NCI-H446 treated with DMSO at 0.1 percent for 48 hours (cell line): ENCODE measurements at regions not wholly inside any gene's neighbourhood (a gene's known extent, or its start where the extent isn't known, plus 50 kb on each side); places are given as distances from the start of the nearest gene placed in this dataset.
"Not testable (repeated sequence)": the region's sequence is repeated elsewhere in the genome, so short reads cannot be mapped to it uniquely, and the experiment has no call there.

Experiments
- DNase-seq: peaks from one replicate; lab custom pipeline; 2025; lab: John Stamatoyannopoulos, UW

DNA sequence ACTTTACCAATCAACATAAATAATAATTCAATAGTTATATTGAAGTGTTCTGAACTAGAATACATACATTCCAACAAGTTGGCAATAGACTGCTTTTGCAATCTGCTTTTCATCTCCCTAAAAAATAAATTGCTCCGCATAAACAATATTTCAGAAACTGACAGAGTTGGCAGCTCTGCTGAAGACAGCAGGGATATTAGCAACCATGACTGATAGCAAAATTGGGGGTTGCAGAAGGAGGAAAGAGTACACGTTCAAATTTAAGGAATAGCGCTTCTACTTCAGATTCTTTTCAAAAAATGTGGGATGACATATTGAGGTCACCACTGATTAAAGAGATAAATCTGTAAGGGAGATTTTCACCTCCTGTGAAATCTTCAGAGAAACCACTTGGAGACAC is 521.2 kb downstream of the DTWD2 start:
- DNase-seq, result no peak

- no peak for DNase-seq
These were observed 521.9 kb downstream of the DTWD2 start for GRCh38 chr5:118466418-118466817.

DNA sequence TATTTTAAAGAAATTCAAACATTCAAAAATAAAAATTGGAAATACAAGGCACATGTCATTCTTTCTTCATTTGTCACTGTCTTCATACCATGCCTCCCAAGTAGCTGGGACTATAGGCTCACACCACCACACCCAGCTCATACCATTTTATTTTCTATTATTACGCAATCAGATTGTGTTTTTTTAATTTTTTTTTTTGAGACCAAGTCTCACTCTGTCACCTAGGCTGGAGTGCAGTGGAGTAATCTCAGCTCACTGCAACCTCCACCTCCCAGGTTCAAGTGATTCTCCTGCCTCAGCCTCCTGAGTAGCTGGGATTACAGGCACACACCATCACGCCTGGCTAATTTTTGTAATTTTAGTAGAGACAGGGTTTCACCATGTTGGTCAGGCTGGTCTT is 526.1 kb downstream of the DTWD2 start:
- DNase-seq, result not testable (repeated sequence)

GRCh38 chr5:118461436-118461835 is 526.9 kb downstream of the DTWD2 start:
- no peak for DNase-seq

GRCh38 chr5:118459490-118459889 is 528.9 kb downstream of the DTWD2 start:
- no peak for DNase-seq

GRCh38 chr5:118456085-118456484 is 532.3 kb downstream of the DTWD2 start:
- DNase-seq, result no peak

GRCh38 chr5:118451697-118452247 is 536.6 kb downstream of the DTWD2 start:
- DNase-seq, result no peak

- DNase-seq, result no peak
These were observed 537.6 kb downstream of the DTWD2 start for GRCh38 chr5:118450554-118451332.

- no peak for DNase-seq
These were observed 541.0 kb downstream of the DTWD2 start for GRCh38 chr5:118447350-118447749.

DNA sequence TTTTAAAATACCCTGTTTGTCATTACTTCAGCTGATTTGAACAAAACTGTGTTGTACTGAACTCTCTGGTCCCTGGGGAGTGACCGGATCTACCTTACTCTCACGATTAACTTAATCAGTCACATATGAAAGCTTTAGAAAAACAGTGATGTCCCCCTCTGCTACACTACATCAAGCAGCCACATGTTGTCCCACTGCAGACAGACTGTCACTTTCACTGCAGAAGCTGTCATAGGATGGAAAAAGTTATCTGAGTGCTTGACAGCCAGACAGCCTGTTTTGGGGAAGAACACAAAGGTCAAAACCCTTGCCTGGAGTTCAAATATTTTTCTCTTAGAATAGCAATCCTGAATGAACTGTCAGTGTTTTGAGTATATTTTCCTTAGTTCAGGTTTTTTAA is 546.4 kb downstream of the DTWD2 start:
- DNase-seq, result no peak

DNA sequence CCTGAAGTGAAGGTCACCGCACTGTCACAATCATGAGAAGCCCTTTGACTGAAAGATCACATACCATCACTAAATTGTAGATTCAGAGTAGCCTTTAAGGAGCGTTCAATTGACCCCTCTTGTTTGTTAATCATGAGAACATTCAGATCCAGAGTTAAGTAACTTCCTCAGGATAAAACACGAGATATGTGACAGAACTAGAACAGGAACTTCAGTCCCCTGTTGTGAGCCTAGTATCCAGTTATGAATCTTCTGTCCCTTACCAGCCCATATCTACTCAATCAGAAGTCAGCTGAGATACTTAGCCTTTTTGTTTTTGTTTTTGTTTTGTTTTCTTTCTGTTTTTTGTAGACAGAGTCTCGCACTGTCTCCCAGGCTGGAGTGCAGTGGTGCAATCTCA is 547.3 kb downstream of the DTWD2 start:
- no peak for DNase-seq

GRCh38 chr5:118440496-118440895 is 547.9 kb downstream of the DTWD2 start:
- DNase-seq, result no peak

- no peak for DNase-seq
These were observed 548.5 kb downstream of the DTWD2 start for GRCh38 chr5:118439831-118440230.

- no peak for DNase-seq
These were observed 553.2 kb downstream of the DTWD2 start for GRCh38 chr5:118435131-118435530.

DNA sequence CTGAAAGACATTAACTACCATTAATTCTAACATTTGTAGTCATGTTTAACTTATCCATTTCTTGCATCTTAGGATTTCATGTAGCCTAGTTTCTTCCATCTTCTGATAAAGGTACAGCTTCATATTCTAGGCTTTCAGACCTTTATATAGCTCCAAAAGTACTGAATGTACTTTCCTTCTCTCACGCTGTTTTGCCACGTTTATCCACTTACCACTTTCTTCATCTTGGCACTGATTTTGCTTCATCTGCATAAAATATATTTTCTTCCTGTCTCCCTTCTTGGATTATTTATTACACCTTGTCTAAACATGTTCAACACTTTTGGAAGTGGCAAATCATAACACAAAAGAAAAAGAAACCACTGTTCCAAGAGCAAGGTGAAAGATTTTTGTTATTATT is 553.8 kb downstream of the DTWD2 start:
- DNase-seq, result no peak

GRCh38 chr5:118430076-118430475 is 558.3 kb downstream of the DTWD2 start:
- DNase-seq, result no peak

DNA sequence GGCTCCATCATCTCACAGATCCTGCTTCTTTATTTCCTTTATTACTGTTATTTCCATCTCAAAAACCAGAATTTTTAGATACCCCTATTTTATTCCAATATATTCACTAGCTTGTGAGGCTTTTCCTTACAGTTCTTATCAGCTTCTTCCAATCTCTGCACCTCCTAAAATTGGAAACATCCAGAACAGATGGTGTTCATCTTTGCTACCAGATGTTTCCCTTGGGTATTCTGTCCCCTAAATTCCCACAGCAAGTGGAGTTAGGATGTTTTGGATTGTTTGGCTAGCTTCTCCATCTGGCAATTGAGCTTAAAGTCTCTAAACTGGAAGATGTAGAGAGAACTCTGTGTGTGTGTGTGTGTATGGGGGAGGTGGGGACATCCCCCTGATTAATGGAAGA is 580.4 kb downstream of the DTWD2 start:
- no peak for DNase-seq

DNA sequence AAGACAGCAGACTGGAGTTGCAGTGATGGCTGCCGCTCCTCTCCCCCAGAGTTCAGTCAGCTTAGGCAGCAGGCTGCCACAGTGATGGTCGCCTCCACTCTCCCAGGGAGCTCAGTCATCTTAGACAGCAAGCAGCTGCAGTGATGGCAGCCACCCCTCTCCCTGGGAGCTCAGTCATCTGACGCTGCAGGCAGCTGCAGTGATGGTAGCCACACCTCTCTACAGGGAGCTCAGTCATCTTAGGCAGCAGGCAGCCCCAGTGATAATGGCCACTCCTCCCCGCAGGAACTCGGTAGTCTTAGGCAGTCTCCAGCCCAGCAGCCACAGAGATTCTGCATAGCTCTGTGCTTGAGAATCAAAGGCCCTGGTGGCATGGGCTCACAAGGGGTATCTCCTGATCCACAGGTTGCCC is 582.7 kb downstream of the DTWD2 start:
- DNase-seq, result no peak

DNA sequence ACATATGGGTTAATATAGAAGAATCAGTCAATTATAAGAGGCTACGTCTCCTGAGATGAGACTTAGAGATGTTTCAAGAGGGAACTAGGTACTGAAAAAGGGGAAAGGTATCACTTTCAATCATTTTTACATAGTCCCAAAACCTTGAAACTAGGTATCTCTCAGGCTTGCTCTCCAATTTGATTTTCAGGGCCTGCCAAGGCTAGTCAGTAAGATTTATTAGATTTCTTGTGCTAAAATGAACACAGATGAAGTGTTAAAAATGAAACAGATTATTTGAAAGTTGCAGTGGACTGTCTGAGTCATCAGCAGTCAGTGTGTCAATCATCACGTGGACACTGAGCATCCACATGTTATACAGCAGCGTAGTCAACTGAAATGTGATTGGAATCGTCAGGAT is 591.1 kb downstream of the DTWD2 start:
- no peak for DNase-seq

- DNase-seq, result peak; percentile 83
These were observed 595.9 kb downstream of the DTWD2 start for GRCh38 chr5:118392491-118392890.

DNA sequence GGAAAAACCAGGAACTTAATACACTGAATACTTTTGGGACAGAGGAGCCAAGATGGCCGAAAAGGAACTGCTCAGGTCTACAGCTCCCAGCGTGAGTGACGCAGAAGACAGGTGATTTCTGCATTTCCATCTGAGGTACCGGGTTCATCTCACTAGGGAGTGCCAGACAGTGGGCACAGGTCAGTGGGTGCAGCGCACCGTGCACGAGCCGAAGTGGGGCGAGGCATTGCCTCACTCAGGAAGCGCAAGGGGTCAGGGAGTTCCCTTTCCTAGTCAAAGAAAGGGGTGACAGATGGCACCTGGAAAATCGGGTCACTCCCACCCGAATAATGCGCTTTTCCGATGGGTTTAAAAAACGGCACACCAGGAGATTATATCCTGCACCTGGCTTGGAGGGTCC is 605.4 kb downstream of the DTWD2 start:
- not testable (repeated sequence) for DNase-seq

- DNase-seq, result peak; percentile 84
These were observed 608.9 kb downstream of the DTWD2 start for GRCh38 chr5:118379470-118379869.

DNA sequence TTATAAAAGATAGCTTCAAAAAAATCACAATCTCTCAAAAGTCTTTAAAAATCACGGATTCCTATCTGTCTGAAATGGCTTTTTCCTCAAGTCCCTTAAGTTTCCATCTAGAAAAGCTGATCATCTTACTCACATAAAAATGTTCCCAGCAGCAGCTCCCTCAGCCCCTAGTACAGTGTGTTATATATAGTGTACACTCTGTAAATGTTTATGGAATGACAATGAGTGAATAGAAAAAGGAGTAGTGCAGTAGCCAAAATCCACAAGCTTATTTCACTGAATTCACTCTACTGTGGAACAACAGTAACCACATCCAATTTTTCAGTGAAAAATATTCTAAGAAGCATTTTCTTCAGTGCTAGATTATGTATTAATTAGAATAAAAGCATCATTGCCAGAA is 609.4 kb downstream of the DTWD2 start:
- DNase-seq, result no peak

GRCh38 chr5:118377420-118377819 is 610.9 kb downstream of the DTWD2 start:
- DNase-seq, result no peak
